HG03439 (cell line): ENCODE measurements at regions not wholly inside any gene's neighbourhood (a gene's known extent, or its start where the extent isn't known, plus 50 kb on each side); places are given as distances from the start of the nearest gene placed in this dataset.
"Not testable (repeated sequence)": the region's sequence is repeated elsewhere in the genome, so short reads cannot be mapped to it uniquely, and the experiment has no call there.

Source experiments
- ATAC-seq: cut with Tn5 transposase; IDR thresholded peaks from one replicate; pipeline ENCODE4 v1.9.1; 2021; ENCODE audit warnings: mild to moderate bottlenecking, moderate library complexity; ENCODE audit not compliant: unreplicated experiment

GRCh38 chr4:20062054-20062453 is 189.7 kb upstream of the SLIT2 start:
- no peak for ATAC-seq

DNA sequence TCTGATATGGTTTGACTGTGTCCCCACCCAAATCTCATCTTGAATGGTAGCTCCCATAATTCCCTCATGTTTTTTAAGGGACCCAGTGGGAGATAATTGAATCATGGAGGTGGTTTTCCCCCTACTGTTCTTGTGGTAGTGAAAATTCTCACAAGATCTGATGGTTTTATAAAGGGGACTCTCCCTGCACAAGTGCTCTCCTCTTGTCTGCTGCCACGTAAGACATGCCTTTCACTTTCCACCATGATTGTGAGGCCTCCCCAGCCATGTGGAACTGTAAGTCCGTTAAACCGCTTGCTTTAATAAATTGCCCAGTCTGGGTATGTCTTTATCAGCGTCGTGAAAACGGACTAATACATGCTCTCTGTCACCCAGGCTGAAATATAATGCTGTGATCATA is 200.9 kb upstream of the SLIT2 start:
- ATAC-seq: no peak

GRCh38 chr4:20049889-20050288 is 201.8 kb upstream of the SLIT2 start:
- no peak for ATAC-seq

DNA sequence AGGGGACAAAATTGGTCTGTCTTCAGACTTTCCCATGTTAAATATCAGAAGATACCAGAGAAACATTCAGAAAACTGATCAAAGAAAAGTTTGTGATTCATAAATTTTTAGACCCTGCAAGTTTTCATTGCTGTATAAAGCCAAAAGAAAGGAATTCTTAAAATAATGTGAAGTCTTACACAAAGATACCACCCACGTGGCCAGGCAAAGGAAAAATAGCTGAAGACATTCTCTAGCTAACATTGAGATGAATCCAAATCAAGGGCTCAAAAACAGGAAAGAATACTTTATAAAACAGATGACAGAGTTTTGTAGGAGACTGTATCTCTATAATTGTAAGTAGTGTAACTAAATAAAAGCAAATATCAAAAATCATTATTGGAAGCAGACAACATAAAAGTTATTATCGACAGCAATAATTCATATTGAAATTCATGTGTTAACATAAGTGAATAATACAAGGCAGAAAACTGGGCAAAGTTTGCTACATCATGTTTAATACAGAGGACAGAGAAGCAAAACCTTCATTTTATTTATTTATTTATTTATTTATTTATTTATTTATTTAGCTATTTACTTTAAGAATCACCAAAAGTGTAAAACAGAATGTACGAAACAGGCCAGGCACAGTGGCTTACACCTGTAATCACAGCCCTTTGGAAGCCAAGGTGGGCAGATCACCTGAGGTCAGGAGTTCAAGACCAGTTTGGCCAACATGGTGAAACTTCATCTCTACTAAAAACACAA is 204.6 kb upstream of the SLIT2 start:
- ATAC-seq: no peak

DNA sequence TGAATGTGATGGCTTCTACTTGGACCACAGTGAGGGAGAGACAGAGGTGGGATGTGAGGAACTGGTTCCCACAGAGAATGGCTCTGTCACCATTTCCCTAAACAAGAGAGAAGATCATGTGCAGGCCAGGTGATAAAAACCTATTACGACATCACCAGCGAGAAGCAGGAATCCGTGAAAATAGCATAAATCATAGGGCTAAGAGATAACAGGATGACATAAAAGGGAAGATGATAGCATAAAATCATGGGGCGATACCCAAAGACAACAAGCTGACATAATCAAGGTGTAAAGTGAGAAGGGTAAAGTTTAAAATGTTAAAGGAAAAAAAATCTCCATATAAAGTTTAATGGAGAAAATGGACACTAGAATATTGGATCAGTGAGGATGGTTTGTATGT is 205.5 kb upstream of the SLIT2 start:
- ATAC-seq: no peak

GRCh38 chr4:20044966-20045365 is 206.7 kb upstream of the SLIT2 start:
- ATAC-seq: no peak

DNA sequence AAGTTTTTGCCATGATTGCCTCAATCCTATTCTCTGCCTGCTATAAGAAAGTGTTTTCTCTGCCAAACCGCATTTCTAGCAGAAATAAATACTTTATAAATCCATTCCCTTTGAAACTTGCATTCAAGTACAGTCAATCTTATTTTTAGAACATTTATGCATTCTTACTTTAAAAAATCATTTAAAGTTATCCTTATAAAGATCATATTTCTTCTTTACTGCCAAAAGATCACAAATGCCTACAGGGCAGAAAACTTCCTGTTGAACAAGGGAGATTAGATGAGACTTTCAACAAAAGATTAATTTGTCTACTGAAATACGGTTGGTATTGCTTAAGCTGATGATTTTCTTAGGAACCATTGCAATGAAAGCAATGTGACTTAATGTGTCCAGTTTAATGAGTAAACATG is 207.2 kb upstream of the SLIT2 start:
- ATAC-seq: no peak

DNA sequence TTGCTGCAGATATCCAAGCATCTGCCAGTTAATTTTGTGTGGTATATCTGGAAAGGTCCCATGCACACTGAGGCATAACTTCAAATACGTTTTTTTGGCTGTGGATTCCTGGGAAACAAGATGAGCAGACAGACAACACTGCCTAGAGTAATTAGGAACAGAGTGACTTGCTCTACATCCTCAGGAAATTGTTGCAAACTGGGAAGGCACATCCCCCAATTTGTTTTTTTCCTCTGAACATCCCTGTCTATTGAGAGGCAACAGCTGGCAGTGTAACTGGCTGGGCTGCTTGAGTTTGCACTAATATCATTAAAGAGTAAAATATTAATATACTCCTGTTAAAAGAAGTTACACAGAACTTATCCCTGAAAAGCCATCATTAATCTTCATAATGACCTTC is 207.7 kb upstream of the SLIT2 start:
- ATAC-seq: no peak

- no peak for ATAC-seq
These were observed 208.9 kb upstream of the SLIT2 start for GRCh38 chr4:20042769-20043168.

- no peak for ATAC-seq
These were observed 209.8 kb upstream of the SLIT2 start for GRCh38 chr4:20041839-20042407.

DNA sequence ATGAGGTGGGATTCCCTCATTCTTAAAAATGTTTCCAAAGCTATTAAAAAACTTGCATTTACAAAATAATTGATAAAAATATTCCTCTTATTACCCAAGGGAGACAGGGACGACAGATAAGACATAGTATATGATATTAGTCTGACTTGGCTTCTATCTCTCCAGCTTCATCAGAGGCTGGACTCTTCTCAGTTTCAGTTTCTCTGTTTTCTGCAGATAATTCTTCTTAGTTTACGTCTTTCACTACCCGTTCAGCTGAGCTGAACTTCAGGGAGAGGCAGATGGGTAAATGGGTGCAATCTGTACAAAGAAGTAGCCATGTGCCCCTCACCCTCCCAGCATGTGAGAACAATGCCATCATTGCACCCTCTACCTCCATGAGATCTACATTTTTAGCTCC is 214.0 kb upstream of the SLIT2 start:
- ATAC-seq: no peak

DNA sequence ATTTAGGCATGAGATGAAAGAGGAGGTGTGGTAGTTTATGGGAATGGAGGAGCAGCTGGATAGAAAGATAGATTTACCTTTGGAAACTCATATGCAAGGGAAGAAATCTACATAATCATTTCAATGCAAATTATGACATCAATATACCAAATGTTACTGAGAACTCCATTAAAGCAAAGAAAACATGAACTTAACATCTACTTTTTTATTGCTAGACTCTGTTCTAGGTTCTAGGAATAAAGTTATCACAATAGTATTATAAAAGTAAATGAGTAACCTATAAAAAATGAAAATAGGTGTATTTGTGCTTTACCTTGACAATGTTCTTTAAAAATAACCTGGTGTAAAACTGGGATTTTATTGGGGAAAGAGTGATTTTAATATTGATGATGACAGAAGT is 221.6 kb upstream of the SLIT2 start:
- no peak for ATAC-seq

- ATAC-seq: no peak
These were observed 223.1 kb upstream of the SLIT2 start for GRCh38 chr4:20028645-20029044.

- no peak for ATAC-seq
These were observed 225.2 kb upstream of the SLIT2 start for GRCh38 chr4:20026456-20026855.

DNA sequence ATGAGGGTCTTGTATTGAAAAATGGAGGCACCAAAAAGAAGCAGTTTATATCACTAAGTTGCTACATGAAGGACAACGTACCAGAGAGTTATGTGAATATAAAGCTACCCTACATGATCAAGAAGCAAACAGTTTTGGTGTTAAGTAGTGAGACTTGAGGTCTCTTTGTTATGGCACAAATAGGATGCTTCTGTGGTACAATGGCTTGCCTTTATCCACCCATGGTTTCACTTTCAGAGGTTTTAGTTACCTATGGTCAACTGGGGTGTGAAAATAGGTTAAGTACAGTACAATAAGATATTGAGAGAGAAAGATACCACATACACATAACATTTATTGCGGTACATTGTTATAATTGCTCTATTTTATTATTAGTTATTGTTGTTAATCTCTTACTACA is 229.2 kb upstream of the SLIT2 start:
- ATAC-seq: no peak

DNA sequence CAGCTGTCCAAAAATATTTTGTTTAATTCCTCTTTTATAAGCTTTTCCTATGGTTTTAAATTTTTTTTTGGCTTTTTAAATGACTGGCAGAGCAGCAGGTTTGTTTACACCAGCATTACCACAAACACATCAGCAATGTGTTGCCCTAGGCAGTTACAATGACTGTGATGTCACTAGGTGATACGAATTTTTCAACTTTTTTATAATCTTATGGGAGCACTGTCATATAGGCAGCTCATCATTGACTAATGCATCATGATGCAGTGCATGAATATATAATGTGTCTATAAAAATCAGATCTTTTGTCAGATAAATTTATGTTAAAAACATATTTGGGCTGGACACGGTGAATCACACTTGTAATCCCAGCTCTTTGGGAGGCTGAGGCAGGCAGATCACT is 231.6 kb upstream of the SLIT2 start:
- ATAC-seq: no peak

- no peak for ATAC-seq
These were observed 232.2 kb upstream of the SLIT2 start for GRCh38 chr4:20019310-20020015.

GRCh38 chr4:20017777-20018115 is 234.0 kb upstream of the SLIT2 start:
- ATAC-seq: no peak

DNA sequence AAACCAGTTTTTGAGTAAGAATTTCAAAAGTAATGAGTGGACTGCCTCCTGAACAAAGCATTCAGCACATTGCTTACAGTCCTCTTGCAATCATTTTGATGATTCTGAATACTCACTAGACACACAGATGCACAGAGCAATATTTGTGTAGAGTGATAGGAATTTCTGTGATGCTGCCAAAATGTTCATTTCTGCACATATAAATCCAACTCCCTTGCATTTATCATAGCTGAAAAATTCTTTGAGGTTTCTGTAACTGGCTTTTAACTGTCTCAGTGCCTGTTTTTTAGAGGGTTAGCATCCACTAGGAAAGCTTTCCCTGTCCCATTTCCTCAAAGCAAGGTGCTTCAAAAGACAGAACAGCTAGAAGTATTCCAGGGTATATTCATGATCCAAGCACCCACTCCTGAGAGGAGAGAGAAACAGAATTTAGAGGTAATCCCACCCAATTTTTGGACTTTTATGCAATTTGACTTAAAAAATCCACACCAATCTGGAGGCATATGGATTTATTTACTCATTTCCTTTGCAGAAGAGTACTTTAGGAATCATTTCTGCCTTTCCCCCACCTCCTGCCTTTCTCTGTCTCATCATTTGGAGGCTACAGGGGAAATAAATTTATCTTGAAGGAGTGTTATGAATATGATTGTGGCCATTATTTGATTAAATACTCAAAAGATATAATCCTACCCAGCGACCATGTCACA is 234.5 kb upstream of the SLIT2 start:
- ATAC-seq: no peak

GRCh38 chr4:20015636-20016224 is 236.0 kb upstream of the SLIT2 start:
- no peak for ATAC-seq

DNA sequence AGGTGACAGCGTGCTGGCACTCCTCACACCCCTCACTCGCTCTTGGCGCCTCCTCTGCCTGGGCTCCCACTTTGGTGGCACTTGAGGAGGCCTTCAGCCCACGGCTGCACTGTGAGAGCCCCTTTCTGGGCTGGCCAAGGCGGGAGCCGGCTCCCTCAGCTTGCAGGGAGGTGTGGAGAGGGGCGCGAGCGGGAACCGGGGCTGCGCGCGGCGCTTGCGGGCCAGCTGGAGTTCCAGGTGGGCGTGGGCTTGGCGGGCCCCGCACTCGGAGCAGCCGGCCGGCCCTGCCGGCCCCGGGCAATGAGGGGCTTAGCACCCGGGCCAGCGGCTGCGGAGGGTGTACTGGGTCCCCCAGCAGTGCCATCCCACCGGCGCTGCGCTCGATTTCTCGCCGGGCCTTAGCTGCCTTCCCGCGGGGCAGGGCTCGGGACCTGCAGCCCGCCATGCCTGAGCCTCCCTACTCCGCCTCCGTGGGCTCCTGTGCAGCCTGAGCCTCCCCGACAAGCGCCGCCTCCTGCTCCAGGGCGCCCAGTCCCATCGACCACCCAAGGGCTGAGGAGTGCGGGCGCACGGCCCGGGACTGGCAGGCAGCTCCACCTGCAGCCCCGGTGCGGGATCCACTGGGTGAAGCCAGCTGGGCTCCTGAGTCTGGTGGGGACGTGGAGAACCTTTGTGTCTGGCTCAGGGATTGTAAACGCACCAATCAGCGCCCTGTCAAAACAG is 247.7 kb upstream of the SLIT2 start:
- not testable (repeated sequence) for ATAC-seq
